Kidney (tissue), 13 donors: ENCODE measurements at regions not wholly inside any gene's neighbourhood (a gene's known extent, or its start where the extent isn't known, plus 50 kb on each side); places are given as distances from the start of the nearest gene placed in this dataset.

Source experiments
- DNase-seq, 5 donors: peaks; one replicate each; pipeline ENCODE4 v3.0.0-alpha.2; 2013 to 2020
- FAIRE-seq: peaks from 2 replicates; lab custom pipeline; 2012; peaks lifted over from hg19 to GRCh38; lab: Jason Lieb, UNC
- H3K27ac ChIP-seq, 2 donors: one replicate each; pipeline ENCODE4 v1.7.0; 2013; ENCODE audit warnings: low read depth in 2 of 2, low read length in 2 of 2, inconsistent platforms in 1 of 2
- H3K27me3 ChIP-seq: one replicate; pipeline ENCODE4 v1.7.1; 2013; ENCODE audit warnings: low read length, inconsistent platforms; ENCODE audit not compliant: control insufficient read depth, insufficient read depth
- H3K36me3 ChIP-seq, 3 donors: one replicate each; pipeline versions ENCODE4 v1.7.0 to v1.7.1; 2013; ENCODE audit warnings: low read length in 3 of 3, control low read depth in 1 of 3, inconsistent platforms in 1 of 3; ENCODE audit not compliant: insufficient read depth in 3 of 3, control insufficient read depth in 2 of 3
- H3K4me1 ChIP-seq, 3 donors: one replicate each; pipeline versions ENCODE4 v1.7.0 to v1.7.1; 2013; ENCODE audit warnings: low read length in 3 of 3, inconsistent platforms in 1 of 3, low read depth in 1 of 3; ENCODE audit not compliant: control insufficient read depth in 2 of 3, insufficient read depth in 2 of 3
- H3K4me3 ChIP-seq, 3 donors: one replicate each; pipeline versions ENCODE4 v1.7.0 to v1.8.1; 2013; ENCODE audit warnings: low read length in 3 of 3, control low read depth in 1 of 3, inconsistent platforms in 1 of 3
- H3K9ac ChIP-seq, 3 donors: one replicate each; pipeline versions ENCODE4 v1.7.0 to v1.7.1; 2013; ENCODE audit warnings: low read length in 3 of 3, control low read depth in 1 of 3, inconsistent platforms in 1 of 3
- H3K9me3 ChIP-seq, 3 donors: one replicate each; pipeline versions ENCODE4 v1.7.0 to v1.7.1; 2013; ENCODE audit warnings: low read length in 3 of 3, control low read depth in 1 of 3, inconsistent platforms in 1 of 3; ENCODE audit not compliant: control insufficient read depth in 2 of 3, insufficient read depth in 1 of 3
- CTCF ChIP-seq: IDR thresholded peaks from 3 replicates; pipeline ENCODE4 v1.5.1; 2012; ENCODE audit warnings: mild to moderate bottlenecking, moderate library complexity, borderline replicate concordance; ENCODE audit not compliant: insufficient read depth; ENCODE audit errors: extremely low read depth
- intact Hi-C: fragments of 100-400 bp; cut with DNase I; formaldehyde crosslinking; loops from one replicate; pipeline ENCODE4 v1.11.1; 2022
- donor health status: control.
- donor health status: control.
- donor health status: control.
- donor health status: control.
- donor health status: control.
- donor health status: DM: yes; HTN: yes; CAD: no.
- donor health status: Normal renal cell carcinoma (clear cell type).

GRCh38 chr2:128988967-128989366 is 670.3 kb upstream of the HS6ST1 start:
- intact Hi-C loops, result no loop called here
- Histone ChIP-seq H3K4me3 (no peak overlapping the region), H3K36me3 (no peaks in the 10 kb centered on the region), H3K27me3 (no peaks in the 10 kb centered on the region), H3K9ac (no peak overlapping the region), H3K4me1 (no peaks in the 10 kb centered on the region), H3K27ac (no peak overlapping the region), H3K9me3 (no peaks in the 10 kb centered on the region)
- DNase-seq (no peak), FAIRE-seq (no peak)
- TF ChIP-seq CTCF, result no peak

GRCh38 chr2:128995086-128995485 is 676.4 kb upstream of the HS6ST1 start:
- DNase-seq (no peak), FAIRE-seq (no peak)
- no peak overlapping the region for H3K9ac ChIP-seq
- no peak overlapping the region for H3K27ac ChIP-seq
- H3K36me3 ChIP-seq, result no peaks in the 10 kb centered on the region
- no peaks in the 10 kb centered on the region for H3K9me3 ChIP-seq
- TF ChIP-seq CTCF, result no peak
- intact Hi-C loops, result no loop called here
- H3K4me3 ChIP-seq, result no peak overlapping the region
- H3K4me1 ChIP-seq, result no peaks in the 10 kb centered on the region
- H3K27me3 ChIP-seq, result no peaks in the 10 kb centered on the region

- no peak for FAIRE-seq
- intact Hi-C loops, result no loop called here
These were observed 677.4 kb upstream of the HS6ST1 start for GRCh38 chr2:128996078-128996477.

More at GRCh38 chr2:128996078-128996477, 677.4 kb upstream of the HS6ST1 start:
- Histone ChIP-seq H3K27ac (no peak overlapping the region), H3K4me3 (no peak overlapping the region), H3K27me3 (no peaks in the 10 kb centered on the region), H3K36me3 (no peaks in the 10 kb centered on the region), H3K9ac (no peak overlapping the region), H3K4me1 (no peaks in the 10 kb centered on the region), H3K9me3 (no peaks in the 10 kb centered on the region)
- DNase-seq, result no peak
- no peak for TF ChIP-seq CTCF
